ENCODE measurements at regions not wholly inside any gene's neighbourhood (a gene's known extent, or its start where the extent isn't known, plus 50 kb on each side); places are given as distances from the start of the nearest gene placed in this dataset.

DNA sequence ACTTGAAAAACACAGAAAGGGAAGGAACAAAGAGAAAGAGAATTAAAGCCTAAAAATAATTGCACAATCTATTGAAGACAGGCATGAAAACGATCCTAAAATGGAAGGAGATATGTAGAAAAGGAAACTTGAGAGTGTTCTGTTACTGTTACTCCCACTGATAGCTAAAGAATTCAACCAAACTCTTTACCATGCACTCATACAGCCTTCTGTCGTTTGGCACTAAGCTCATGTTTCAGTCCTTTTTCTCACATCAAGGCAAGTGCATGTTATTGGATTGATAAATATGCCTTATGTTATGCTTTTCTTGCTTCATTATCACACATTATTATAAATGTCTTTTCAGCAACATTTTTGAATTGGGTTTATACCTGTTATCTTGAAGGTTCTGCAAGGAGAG lies 696.5 kb downstream of the EFNA5 start:
- no peak for DNase-seq (ENCODE audit: extremely low read depth in 1 of 11, low read depth in 9 of 11, low spot score in 4 of 11)

DNA sequence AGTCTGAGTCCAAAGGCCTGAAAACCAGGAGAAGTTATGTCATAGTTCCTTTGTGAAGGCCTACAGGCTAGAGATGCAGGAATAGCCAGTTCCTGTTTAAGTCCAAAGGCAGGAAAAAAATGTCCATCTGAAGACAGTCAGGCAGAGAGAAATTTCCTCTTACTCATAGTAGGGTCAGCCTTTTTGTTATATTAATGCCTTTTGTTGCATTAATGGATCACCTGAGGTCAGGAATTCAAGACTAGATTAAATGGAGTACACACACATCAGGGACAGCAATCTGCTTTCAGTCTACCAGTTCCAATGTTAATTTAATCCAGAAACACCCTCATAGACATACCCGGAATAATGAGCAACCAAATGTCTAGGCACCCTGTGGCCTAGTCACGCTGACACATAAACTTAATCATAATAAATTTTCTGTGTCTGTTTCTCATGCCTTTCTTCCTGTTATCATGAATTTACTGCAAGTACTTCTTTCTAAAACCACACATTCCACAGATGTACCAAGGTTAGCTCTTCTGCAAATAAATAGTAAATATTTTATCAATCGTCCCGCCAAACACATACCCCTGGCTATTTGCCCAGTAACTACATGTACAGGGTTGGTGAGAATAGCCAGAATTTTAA lies 703.9 kb downstream of the EFNA5 start:
- DNase-seq (ENCODE audit: extremely low read depth in 1 of 11, low read depth in 9 of 11, low spot score in 4 of 11) = no peak

DNA sequence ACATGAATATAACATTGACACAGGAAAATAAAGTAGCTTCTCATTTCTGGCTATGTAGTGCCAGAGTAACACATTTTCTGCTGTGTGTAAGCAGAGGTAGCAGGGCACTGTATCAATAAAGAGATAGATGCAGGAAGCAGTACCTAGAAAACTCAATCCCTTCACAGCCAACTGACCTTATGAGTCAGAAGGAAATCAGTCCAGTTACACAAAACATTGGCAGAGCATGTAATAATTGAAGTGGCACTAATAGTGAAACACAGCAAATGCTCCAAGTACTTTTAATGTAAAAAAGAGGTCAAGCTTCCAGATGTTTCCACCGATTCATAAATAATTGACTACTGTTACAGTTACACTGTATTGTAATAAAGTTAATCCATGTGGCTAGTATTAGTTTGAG lies 706.6 kb downstream of the EFNA5 start:
- DNase-seq (ENCODE audit: extremely low read depth in 1 of 11, low read depth in 9 of 11, low spot score in 4 of 11) = peak in 1 of 11 donors; percentile 14

DNA sequence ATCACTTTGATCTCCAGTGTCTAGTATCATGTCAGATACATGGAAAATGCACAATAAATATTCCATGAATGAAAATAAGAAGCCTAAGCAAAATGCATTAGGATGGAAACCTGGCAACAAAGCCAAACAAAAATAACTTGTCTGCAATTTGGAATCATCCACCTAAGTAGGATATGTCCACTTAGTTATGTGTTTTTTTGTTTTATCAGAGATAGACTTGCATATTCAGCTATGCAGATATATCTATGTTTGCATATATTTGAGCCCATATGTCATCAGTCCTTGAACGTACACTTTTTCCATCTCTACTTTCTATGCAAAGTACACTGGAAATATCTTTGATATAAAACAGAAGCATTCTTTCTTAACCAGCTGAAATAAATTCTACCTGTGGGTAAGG lies 707.1 kb downstream of the EFNA5 start:
- no peak for DNase-seq (ENCODE audit: extremely low read depth in 1 of 11, low read depth in 9 of 11, low spot score in 4 of 11)

DNA sequence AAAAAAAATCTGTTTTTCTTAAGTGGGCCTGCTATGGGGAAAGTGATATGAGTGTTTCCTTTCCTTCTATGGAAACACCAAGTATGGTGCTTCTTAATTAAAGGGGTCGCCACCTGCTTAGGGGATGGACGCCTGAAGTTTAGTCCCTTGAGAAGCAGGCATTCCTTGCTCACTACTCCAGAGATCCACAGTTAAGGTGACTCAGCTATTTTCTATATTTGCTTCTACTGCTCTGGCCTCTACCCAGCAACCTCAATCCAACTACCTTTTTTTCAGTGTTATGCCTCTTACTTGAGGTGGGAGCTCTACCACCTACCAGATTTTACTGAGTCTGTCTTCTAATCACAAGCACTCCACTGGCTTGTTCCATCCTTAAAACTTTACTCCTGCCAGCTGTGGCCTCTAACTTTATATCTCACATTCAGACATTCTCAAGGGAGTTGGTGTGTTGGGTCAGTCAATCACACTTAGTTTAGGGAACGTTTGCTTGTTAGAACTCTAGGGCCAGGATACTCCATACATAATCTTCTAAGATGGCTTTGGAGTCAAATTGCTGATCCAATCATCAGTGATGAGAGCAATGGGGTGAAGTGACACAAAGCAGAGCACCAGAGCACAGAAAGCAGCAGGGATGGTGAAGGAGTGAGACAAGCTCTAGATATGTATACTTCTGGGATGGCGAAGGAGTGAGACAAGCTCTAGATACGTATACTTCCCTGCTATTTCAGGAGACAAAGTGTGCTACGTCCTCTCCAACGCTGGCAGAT lies 708.1 kb downstream of the EFNA5 start:
- DNase-seq (ENCODE audit: extremely low read depth in 1 of 11, low read depth in 9 of 11, low spot score in 4 of 11) = no peak

DNA sequence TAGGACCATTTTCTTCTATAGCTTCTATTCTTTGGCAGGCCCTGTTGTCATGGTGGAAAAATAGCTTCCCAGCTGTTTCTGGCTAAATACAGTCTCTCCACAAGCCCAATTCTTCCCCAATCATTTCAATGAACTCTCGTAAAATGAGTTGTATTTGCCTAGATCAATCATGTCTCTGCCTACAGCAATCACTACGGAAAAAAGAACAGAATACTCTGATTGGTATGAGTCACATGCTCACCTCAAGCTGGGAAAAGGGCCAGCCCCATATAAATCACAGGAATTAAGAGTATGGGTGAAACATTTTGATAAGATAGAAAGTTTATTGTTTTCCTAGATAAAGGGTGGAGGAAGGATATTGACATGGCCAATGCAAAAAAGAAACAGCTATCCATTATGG lies 711.4 kb downstream of the EFNA5 start:
- DNase-seq (ENCODE audit: extremely low read depth in 1 of 11, low read depth in 9 of 11, low spot score in 4 of 11) = no peak

DNA sequence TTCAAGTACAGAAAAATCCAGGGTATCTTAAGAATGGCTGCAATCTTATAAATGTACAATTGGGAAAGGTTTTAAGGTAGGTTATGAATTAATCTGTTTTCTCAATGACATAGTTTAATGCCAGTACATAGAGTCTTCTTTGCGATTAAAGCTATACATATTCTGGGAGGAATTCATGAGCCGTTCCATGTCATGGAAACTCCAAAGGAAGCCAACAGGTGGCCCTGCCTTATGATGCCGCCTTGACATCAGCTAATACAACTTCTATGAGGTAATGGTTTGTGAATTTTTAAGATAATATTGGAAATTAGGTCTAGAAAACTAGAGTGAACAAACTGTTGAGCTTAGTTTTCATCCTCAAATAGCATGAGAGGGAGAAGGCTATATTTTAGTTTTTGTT lies 713.4 kb downstream of the EFNA5 start:
- no peak for DNase-seq (ENCODE audit: extremely low read depth in 1 of 11, low read depth in 9 of 11, low spot score in 4 of 11)

DNA sequence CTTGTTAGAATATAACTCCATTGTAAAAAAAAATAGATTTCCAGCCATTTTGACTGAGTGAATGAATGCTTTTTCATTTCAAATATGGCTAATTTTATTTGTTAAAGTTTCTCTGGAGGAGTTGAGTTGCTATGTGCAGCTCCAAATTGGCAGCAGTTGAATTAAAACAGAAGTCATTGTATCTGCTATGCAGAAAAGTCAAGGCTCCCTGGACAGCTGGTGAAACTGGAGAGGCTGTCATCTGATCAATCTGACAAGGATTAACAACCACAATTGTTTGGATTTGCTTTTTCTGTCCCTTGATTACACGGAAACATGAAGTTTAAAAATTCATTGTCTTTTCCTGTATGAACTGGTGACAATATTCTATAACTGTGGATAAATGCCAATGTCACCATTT lies 713.9 kb downstream of the EFNA5 start:
- DNase-seq (ENCODE audit: extremely low read depth in 1 of 11, low read depth in 9 of 11, low spot score in 4 of 11) = no peak

DNA sequence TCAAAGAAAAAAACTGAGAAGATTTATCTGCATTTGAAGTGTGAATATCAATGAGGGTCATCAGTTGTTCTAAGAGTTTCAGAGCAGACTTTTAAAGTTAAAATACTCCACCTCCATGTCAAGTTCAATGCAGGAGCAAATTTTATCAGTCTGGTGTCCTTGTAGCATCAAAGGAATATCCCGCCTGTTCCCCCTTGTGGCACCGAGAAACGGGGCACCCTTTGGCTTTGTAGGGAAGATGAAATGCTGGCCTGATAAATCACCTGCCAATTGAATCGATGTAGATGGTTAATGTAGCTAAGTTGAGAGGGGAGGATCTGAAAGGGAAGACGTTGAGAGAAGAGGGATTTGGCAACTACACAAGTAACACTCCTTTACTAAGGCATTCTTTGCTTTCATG lies 714.5 kb downstream of the EFNA5 start:
- no peak for DNase-seq (ENCODE audit: extremely low read depth in 1 of 11, low read depth in 9 of 11, low spot score in 4 of 11)

DNA sequence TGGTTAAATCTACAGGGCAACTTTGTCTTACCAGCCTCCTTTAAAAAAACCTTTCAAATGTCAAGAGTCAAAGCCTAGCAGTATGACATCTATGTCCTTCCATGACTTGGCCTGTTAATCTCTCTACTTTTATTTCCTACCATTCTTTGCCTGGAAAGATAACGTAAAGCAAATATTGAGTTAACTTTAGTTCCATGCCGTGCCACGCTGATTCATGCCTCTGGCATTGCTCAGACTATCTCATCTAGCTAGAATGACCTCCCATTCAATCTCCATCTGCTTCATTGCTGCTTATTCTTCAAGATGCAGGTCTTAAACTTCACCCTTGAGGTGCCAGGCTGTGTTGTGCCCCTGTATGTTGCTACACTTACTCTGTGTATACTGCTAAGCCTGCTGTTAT lies 729.8 kb downstream of the EFNA5 start:
- no peak for DNase-seq (ENCODE audit: extremely low read depth in 1 of 11, low read depth in 9 of 11, low spot score in 4 of 11)

DNA sequence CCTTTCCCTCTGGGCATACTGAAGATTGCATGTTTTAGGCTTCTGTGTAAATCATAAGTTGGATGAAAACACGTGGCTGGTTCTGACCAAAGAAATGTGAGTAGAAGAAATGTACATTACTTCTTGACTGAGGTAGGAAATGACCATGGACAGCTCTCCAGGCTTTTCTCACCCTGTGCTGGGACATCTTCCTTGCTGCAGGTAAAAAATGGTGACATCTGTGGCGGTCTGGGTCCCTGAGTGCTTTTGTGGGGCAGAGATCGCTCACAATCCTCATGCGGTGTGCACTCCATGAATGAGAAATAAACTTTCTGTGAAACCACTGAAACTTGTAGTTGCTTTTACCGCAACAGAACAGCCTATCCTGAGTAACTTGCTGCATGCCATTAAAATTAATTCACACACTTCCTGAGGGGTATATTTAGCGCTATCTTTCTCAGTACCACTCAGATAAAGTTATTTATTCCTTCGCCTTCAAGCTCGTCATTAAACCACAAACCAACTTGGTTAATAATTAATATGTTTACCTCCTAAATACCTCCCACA lies 730.4 kb downstream of the EFNA5 start:
- DNase-seq (ENCODE audit: extremely low read depth in 1 of 11, low read depth in 9 of 11, low spot score in 4 of 11) = no peak

DNA sequence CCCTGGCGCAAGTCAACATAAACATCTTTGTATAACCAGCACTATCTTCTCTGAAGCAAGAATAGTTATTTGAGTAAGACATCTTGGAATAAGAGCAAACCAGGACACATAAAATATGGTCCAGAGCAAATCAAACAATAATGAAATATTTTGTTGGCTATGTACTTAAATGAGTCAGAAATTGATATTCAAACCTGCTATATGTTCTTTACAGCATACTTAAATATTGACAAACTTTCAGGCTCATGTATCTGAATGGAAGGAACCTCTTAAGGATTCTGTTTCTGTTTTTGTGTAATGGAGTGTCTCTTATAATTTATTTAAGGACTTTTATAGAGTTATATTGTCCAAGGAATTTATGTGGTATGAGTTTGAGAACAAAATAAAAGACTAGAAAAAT lies 747.3 kb downstream of the EFNA5 start:
- DNase-seq (ENCODE audit: extremely low read depth in 1 of 11, low read depth in 9 of 11, low spot score in 4 of 11) = no peak

DNA sequence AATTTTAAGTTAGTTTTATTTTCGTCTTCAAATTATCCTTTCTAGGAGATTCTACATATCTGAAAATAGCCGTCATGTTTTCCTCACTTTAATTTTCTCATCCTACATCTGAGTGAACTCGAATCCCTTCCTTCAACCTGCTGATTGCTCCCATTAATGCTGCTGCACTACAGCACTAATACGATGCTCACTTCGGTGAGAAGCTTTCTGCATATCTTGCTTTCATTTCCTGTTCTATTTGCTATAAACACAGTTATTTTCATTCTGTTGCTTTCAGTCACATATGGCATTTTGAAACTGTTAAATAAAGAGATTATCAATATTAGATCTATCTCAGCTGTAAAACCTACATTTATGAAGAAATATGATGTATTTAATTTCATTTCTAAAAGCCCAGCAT lies 749.2 kb downstream of the EFNA5 start:
- DNase-seq (ENCODE audit: extremely low read depth in 1 of 11, low read depth in 9 of 11, low spot score in 4 of 11) = no peak

DNA sequence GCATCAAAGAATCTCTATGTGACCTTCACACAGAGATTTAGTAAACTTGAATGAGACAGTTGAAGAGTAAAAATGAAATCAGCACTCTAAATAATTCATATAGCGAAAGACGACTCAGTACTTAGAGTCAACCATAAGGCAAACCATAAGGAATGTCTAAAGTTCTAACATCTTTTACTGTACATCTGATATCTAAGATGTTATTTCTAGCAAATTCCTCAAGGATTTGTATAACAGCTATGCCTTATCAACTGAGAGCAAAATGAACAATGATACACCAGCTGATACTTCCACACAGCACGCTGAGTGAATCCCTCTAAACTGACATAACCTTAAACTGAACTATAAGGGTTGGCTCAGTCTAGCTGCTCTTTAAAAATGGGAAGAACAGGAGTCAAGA lies 760.3 kb downstream of the EFNA5 start:
- DNase-seq (ENCODE audit: extremely low read depth in 1 of 11, low read depth in 9 of 11, low spot score in 4 of 11) = no peak

DNA sequence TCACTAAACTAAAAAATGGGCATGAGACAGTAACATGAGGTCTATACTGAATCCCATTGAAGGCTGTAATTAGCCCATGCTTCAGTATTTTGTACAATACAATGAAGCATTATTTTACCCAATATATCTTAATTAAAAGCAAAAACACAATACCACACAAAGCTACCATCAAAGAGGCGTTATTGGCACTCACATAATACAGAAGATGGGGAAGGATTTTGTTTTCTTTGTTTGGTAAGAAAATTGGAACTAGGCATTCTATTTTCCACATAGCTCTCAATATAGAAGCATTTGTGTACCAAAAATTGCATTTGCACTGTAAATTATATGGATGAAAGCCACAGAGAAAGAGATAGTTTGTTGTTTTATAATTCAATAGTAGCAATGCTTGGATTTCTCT lies 761.0 kb downstream of the EFNA5 start:
- DNase-seq (ENCODE audit: extremely low read depth in 1 of 11, low read depth in 9 of 11, low spot score in 4 of 11) = no peak

DNA sequence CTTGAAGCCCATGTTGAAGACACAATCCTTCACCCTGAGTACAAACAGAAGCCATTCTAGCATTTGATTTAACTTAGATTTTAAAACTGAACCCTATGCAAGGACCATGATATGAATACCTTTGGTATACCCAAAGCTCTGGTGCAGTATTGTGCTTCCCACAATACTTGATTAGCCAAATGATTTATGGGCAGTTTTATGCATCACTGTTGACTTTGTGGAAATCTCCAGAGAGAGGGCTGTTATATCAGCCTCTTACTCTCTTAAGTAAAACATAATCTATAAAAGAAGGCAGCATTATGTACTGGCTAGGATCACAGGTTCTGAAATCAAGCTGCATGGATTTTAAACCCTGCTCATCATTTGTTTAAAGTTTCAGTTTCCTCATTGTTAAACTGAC lies 762.8 kb downstream of the EFNA5 start:
- no peak for DNase-seq (ENCODE audit: extremely low read depth in 1 of 11, low read depth in 9 of 11, low spot score in 4 of 11)

DNA sequence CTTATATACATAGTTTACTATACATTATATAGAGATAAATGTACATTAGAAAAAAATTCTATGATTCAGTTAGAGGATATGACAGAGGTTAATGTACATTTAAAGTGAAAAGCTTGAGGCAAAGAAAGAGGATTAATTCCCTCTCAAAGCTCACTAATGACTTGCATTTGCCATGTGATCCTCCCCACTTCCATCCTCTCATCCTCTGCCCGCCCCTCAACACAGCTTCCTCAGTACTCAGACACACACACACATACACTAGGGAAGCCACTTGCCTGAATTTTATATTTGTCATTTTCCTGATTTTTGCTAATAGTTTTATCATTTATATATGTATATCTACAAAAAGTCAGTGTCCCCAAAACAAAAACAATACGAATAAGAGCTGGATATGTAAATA lies 764.5 kb downstream of the EFNA5 start:
- no peak for DNase-seq (ENCODE audit: extremely low read depth in 1 of 11, low read depth in 9 of 11, low spot score in 4 of 11)

DNA sequence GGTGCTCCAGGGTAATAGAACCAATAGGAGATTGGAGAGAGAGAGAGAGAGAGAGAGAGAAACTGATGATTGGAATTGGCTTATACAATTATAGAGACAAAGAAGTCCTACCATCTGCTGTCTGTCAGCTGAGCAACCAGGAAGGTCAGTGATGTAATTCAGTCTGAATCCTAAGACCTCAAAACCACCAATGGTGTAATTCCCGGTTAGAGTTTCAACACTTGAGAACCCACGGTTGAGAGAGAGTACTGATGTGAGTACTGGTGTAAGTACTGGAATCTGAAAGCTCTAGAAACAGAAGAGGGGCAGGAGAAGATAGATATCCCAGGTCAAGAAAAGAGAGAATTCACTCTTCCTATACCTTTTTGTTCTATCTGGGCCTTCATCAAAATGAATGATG lies 775.8 kb downstream of the EFNA5 start:
- DNase-seq (ENCODE audit: extremely low read depth in 1 of 11, low read depth in 9 of 11, low spot score in 4 of 11) = no peak

DNA sequence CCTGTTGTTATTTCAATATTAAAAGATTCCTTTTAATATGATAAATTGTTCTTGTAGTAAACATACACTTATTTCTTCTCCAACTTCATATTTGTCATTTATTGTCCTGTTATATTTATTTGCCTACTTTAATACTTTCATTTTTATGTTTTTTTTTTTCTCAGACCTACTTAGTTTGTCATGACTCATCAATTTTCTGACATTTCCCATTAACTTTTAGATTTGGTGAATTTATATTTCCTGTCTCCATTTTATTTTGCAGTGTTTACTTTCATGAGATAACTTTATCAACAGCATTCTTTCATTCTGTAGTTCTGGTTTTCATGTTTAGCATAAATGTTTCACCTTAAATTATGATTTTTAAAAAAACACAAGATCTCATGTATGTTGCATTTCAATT lies 788.7 kb downstream of the EFNA5 start:
- no peak for DNase-seq (ENCODE audit: extremely low read depth in 1 of 11, low read depth in 9 of 11, low spot score in 4 of 11)

DNA sequence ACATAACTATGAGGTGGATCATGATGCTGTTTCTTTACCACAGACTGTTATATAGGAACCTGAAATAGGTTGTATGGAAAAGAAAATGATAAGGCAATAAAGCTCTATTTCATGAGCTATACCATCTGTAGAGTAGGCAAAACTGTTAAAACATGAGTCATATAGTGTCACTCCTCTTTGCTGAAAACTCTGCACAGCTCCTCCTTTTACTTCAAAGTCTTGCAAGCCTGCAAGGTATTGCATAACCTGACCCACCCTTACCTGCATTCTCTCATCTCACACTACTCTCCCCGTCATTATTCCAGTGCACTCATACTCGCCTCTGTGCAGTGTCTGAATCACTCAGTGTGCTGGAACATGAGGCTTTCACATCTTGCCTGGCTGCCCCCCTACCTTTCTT lies 790.1 kb downstream of the EFNA5 start:
- DNase-seq (ENCODE audit: extremely low read depth in 1 of 11, low read depth in 9 of 11, low spot score in 4 of 11) = no peak

DNA sequence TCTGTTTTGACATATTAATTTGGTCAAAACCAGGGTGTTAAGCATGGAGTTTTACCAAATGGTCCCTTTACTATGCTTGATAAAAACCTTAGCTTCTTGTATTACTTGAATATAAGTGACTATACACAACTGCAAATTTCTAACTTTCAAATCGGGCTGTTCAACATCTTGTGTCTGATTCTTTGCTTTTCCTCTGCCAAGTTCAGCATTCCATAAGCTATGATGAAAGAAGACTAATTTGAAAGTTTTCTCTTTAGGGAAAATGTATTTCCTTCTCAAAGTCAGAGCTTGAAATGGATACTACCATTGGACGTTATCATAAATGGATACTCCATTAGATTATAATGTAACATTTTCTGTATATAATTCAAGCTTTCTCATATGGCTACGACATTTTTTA lies 792.9 kb downstream of the EFNA5 start:
- no peak for DNase-seq (ENCODE audit: extremely low read depth in 1 of 11, low read depth in 9 of 11, low spot score in 4 of 11)
